ENCODE measurements at regions not wholly inside any gene's neighbourhood (a gene's known extent, or its start where the extent isn't known, plus 50 kb on each side); places are given as distances from the start of the nearest gene placed in this dataset.
"Not testable (repeated sequence)": the region's sequence is repeated elsewhere in the genome, so short reads cannot be mapped to it uniquely, and the experiment has no call there.

DNA sequence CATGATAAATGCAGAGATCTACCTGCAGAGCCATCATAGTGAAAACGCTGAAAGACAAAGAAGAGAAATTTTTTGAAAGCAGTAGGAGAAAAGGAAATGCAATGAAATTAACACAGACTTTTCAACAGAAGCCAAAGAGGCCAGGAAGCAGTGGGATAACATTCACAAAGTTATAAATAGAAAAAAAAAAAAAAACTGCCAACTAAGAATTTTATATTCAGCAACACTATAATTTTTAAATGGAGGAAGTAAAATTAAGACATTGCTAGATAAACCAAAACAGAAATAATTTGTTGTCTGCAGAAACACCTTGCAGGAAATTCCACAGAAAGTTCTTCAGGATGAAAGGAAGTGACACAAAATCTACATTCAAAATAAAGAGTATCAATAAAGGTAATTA, 591.5 kb upstream of the ID4 start:
- no peak for DNase-seq (ENCODE audit: low read depth in 2 of 2)

DNA sequence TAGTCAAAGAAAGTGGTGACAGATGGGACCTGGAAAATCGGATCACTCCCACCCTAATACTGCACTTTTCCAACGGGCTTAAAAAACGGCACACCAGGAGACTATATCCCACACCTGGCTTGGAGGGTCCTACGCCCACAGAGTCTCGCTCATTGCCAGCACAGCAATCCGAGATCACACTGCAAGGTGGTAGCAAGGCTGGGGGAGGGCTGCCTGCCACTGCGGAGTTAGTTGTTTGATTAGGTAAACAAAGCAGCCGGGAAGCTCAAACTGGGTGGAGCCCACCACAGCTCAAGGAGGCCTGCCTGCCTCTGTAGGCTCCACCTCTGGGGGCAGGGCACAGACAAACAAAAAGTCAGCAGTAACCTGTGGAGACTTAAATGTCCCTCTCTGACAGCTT, 590.0 kb upstream of the ID4 start:
- DNase-seq (ENCODE audit: low read depth in 2 of 2): not testable (repeated sequence)

DNA sequence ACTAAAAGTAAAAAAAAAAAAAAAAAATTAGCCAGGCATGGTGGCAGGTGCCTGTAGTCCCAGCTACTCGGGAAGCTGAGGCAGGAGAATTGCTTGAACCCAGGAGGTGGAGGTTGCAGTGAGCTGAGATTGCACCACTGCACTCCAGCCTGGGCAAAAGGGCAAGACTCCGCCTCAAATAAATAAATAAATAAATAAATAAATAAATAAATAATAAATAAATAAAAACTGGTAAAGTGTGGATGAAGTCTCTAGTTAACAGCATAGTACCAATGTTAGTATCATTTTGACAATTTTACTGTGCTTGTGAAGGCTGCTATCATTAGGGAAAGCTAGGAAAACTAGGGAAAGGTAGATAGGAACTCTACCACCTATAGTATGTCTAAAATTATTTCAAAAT, 581.0 kb upstream of the ID4 start:
- DNase-seq (ENCODE audit: low read depth in 2 of 2): not testable (repeated sequence)

DNA sequence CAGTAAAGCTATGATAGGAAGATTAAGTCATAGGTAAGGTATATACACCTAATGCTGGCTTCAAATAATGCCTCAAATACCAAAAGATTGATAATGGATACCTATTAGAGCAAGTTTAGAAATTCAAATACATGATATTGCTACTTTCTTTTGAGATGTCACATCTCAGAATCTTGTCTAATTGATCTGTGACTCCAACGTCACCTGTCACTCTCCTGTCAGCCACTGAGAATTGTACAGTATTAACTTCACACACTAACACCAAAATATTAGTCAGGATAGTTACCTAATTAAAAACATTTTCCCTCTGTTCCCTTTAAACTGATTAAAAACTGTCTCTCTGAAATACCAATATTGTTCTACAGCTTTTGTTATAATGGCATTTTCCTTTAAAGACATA, 575.5 kb upstream of the ID4 start:
- no peak for DNase-seq (ENCODE audit: low read depth in 2 of 2)

GRCh38 chr6:19268117-19268516, 569.1 kb upstream of the ID4 start:
- DNase-seq (ENCODE audit: low read depth in 2 of 2): no peak

DNA sequence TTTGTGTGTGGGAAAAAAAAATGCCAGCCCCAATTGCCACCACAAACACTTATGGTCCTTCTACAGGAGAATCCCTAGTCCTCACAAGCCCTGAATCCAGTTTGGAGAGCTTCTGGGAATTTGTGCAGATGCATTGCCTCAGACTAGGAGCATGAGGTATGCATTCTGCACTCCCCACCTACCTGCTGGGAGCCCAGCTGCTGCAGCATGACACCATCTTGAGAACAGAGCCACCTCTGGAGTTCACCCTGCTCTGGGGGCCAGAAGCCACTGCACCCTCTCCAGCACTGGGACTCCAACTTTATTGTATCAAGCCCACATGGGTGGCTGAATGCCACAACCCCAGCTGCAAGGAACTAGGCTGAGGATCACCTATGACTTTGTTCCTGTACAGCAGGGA, 568.5 kb upstream of the ID4 start:
- no peak for DNase-seq (ENCODE audit: low read depth in 2 of 2)

DNA sequence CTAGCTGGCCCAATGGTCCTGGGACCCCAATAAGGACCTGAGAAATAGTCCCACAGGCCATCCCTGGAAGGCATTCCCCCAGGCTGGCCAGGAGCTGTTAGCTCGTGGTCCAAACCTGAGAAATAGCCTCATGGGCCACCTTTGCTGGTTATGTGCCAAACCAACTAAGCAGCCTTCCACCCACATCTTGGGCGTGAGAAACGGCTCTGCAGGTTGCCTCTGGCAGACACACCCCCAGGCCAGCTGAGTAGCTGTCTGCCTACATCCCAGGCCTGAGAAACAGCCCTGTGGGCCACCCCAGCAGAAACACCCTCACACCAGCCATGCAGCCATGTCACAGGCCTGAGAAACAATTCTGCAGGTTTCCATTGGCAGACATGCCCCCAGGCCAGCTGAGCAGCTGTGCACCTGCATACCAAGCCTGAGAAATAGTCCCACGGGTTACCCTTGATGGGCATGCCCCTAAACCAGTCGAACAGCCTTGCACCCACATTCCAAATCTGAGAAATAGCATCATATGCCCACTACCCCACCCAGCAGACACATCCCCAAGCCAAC, 567.8 kb upstream of the ID4 start:
- DNase-seq (ENCODE audit: low read depth in 2 of 2): no peak

GRCh38 chr6:19270616-19271015, 566.6 kb upstream of the ID4 start:
- no peak for DNase-seq (ENCODE audit: low read depth in 2 of 2)

GRCh38 chr6:19279273-19279684, 557.9 kb upstream of the ID4 start:
- no peak for DNase-seq (ENCODE audit: low read depth in 2 of 2)

DNA sequence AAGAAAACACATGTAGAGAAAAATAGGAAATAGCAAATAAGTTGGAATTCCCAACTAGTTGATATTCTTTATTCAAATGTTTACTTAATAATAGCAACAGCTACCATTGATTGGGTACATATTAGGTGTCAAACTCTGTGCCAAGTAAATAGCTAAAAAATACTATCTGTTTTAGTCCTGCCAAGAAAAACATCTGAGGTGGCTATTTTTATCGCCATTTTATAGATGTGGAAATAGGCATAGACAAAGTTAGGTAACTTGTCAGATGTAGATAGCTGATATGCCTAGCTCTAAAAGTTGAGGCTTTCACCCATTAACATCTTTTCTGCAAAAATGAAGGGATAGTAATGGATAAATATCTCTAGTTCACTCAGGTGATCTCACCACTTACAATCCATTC, 549.2 kb upstream of the ID4 start:
- no peak for DNase-seq (ENCODE audit: low read depth in 2 of 2)

DNA sequence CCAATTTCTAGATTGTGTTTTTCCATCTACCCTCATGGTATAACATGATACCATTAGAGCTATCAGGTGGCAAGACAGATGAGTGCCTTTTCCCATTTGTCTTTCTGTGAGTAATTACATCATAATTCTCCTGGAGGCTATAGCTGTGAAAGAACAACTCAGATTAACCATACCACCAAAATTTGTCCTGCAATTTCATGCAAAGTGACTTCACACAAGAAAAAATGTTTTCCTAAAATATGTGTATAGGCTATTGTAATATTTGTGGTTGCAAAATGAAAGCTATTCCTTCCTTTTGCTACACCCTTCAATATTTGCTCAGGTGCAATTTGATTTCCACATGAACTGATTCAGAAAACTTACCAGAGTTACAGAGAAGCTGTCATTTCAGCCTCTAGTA, 547.7 kb upstream of the ID4 start:
- no peak for DNase-seq (ENCODE audit: low read depth in 2 of 2)

- DNase-seq (ENCODE audit: low read depth in 2 of 2): no peak
These were observed 539.3 kb upstream of the ID4 start for GRCh38 chr6:19297880-19298279.

DNA sequence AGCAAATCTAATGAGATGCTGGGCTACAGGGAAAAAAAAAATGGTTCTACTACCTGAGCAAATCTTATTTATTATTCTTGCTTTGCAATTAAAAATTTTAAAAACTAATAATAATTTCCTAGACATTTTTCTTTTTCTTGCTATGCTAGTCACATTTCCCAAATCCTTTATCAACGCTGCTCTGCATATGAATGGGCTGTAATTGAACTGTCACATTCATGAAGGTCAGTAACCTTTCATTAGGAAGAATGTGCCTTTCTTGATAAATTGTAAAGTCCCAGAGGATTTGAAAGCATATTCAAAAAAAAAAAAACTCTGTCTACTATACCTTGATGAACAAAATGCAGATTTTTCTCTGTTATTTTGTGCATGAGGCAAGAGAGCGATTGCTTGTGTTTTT, 538.7 kb upstream of the ID4 start:
- DNase-seq (ENCODE audit: low read depth in 2 of 2): no peak

- no peak for DNase-seq (ENCODE audit: low read depth in 2 of 2)
These were observed 538.0 kb upstream of the ID4 start for GRCh38 chr6:19299129-19299528.

- DNase-seq (ENCODE audit: low read depth in 2 of 2): no peak
These were observed 535.2 kb upstream of the ID4 start for GRCh38 chr6:19301980-19302379.

DNA sequence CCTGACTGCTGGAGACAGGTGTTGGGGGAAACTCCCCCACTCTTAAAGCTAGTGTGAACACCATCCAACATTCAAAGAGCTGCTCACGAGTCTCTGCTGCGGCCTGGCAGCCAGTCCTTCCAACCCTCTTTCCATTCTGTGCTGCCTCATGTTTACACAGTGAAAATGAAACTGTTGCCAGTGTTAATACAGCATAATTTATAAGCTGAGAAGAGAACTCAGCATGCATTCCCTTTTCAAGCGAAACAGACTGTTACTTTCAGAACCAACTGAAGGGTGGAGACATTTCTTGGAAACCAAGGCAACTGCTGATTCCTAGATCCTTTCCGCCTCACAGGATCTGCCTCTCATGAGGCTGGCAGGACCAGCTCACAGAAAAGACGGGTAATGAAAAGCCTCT, 533.8 kb upstream of the ID4 start:
- DNase-seq (ENCODE audit: low read depth in 2 of 2): no peak

DNA sequence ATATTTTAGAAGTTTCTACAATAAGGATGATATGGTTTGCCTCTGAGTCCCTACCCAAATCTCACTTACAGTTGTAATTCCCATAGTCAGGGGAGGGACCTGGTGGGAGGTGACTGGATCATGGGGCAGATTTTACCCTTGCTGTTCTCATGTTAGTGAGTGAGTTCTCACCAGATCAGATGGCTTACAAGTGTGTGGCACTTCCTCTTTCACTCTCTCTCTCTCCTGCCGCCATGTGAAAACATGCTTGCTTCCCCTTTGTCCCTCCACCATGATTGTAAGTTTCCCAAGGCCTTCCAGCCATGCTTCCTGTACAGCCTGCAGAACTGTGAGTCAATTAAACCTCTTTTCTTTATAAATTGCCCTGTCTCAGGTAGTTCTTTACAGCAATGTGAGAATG, 527.5 kb upstream of the ID4 start:
- no peak for DNase-seq (ENCODE audit: low read depth in 2 of 2)

DNA sequence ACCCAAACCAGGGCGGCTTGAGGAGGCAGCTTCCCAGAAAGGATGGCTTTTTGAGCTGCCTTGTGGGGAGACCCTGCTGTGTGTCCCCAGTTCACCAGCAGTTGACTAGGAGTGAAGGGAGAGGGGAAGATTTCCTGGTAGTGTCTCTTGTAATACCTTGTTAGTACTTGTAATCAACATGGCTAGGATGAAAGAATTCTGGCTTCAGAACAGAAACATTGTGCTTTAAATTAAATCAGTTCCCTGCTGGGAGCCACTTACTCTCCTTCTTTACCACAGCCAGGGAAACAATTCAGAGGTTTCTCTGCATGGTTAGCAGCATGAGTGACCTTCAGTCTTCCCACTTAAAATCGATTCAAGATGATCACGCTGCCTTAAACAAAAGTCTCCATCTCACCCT, 525.4 kb upstream of the ID4 start:
- no peak for DNase-seq (ENCODE audit: low read depth in 2 of 2)

DNA sequence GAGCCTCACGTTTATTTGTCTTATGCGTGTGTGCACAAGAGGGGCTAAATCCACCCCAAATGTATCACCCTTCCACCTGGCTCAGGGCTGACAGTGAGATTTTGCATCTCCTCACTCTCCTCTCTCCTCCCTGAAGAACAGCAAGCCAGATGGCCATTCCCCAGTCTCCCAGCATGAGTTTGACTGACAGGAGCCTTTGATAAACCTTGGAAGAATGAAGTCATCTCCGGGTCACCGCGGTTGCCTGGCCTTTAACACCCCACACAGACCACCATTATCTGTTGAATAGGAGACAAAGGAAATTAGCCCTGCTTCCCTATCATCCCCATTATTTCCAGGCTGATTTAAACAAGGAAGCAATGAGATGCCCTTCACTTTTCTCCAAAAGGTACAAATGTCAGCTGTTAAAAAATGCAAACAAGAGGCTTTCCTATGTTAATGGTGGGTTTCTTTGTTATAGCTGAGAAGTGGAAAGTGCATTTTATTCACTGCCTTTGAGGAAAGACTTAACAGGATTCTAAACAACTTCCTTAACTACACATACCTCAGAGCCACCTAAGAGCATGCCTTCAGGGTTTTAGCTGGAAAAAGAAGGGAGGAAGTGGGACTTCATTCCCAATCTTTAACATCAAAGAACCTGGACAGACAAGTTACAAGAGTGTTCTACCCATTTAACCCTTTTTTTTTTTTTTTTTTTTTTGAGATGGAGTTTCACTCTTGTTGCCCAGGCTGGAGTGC, 524.8 kb upstream of the ID4 start:
- no peak for DNase-seq (ENCODE audit: low read depth in 2 of 2)

DNA sequence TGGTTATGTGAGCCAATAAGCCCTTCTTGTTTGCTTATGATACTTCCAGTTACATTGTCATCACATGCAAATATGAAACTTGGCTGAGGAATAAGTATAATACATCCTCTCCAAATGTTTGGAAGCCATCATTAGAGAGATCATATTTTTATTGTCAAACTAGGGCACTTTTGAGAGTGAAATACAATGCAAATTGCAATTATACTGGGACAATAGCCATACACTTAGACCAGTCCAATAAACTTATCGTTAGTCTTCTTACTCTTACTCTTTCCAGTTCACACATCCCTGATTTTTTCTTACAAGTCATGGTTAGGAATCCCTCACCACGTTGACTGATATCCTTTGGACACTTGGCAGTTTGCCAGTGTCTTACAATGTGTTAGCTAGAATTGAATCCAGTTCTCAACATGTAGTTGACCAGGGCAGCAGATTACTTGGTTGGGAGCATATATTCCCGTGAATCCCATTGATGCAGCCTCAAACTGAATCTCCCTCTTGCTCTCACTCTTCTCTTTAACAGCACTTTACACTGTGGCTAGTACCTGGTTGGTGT, 519.7 kb upstream of the ID4 start:
- DNase-seq (ENCODE audit: low read depth in 2 of 2): no peak

DNA sequence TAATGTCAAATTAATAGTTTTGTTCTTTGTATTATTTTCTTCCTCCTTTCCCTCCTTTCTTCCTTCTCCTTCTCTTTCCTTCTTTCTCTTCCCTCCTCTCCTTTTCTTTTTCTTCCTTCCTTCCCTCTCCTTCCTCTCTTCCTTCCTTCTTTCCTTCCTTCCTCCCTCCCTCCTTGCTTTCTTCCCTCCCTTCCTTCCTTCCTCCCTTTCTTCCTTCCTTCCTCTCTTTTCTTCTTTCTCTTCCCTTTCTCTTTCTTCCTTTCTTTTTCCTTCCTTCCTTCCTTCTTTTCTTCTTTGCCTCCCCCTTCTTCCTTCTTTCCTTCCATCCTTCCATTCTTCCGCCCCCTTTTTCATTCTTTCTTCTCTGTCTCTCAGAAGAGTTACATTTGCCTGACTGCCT, 518.2 kb upstream of the ID4 start:
- DNase-seq (ENCODE audit: low read depth in 2 of 2): no peak

GRCh38 chr6:19320111-19320581, 517.0 kb upstream of the ID4 start:
- DNase-seq (ENCODE audit: low read depth in 2 of 2): no peak

DNA sequence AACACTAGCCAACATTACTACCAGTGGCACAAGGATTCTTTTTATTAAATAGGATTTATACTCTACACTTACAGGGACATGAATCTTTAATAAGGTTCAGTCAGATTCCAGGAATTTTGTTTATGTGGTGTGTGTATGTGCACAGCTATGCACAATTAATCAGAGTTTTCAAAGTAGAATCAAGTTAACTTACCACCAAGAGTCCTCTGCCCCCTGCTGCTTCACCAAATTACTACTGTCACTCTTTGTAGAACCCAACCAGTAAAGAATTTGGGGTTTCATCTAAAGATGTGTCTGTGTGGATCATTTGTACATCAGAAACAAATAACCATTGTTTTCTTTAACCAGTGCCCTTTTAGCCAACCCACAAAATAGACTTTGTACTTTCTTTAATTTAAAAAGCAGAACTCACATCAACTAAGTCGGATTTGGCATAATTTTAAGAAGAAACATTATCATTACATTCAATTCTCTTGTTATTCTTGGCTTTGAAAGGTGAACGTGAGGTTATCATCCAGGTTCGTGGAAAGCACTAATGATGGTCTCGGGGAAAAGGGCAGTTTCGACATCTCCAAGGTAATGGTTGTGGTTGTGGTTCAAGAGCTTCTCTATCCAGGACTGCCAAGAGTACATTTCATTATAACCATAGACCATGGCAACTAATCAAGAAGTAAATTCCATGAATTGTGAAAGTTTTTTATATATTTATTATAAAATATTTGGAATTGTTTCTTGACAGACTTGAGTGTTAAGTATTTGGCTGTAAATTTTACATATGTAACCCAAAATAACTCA, 514.3 kb upstream of the ID4 start:
- no peak for DNase-seq (ENCODE audit: low read depth in 2 of 2)

All from stimulated activated CD4-positive, alpha-beta T cell treated with anti-CD3 and anti-CD28 coated beads, Interleukin-1b, Interleukin-23, amount 100 ng/mL, for 4 hours (primary cell).